Fibroblast of upper back skin (primary cell): ENCODE measurements at regions not wholly inside any gene's neighbourhood (a gene's known extent, or its start where the extent isn't known, plus 50 kb on each side); places are given as distances from the start of the nearest gene placed in this dataset.

Experiments used
- DNase-seq: peaks from one replicate; pipeline ENCODE4 v3.0.0-alpha.2; 2013

GRCh38 chr5:155872629-155873220 lies 454.2 kb upstream of the SGCD start:
- peak; percentile 61 for DNase-seq

GRCh38 chr5:155878991-155879575 lies 447.9 kb upstream of the SGCD start:
- peak; percentile 82 for DNase-seq

- peak; percentile 12 for DNase-seq
These were observed 442.9 kb upstream of the SGCD start for GRCh38 chr5:155884041-155884440.

- DNase-seq, result no peak
These were observed 441.8 kb upstream of the SGCD start for GRCh38 chr5:155885199-155885598.

- DNase-seq, result no peak
These were observed 440.5 kb upstream of the SGCD start for GRCh38 chr5:155886311-155887031.

GRCh38 chr5:155895484-155895883 lies 431.5 kb upstream of the SGCD start:
- no peak for DNase-seq

- peak; percentile 94 for DNase-seq
These were observed 429.2 kb upstream of the SGCD start for GRCh38 chr5:155897761-155898160.

GRCh38 chr5:155898284-155898683 lies 428.7 kb upstream of the SGCD start:
- DNase-seq, result peak; percentile 80

- DNase-seq, result no peak
These were observed 423.2 kb upstream of the SGCD start for GRCh38 chr5:155903791-155904190.

GRCh38 chr5:155905364-155905763 lies 421.6 kb upstream of the SGCD start:
- peak; percentile 42 for DNase-seq

- DNase-seq, result no peak
These were observed 420.9 kb upstream of the SGCD start for GRCh38 chr5:155906046-155906445.

- no peak for DNase-seq
These were observed 418.4 kb upstream of the SGCD start for GRCh38 chr5:155908543-155908942.

- DNase-seq, result no peak
These were observed 414.7 kb upstream of the SGCD start for GRCh38 chr5:155912291-155912690.

GRCh38 chr5:155914766-155915165 lies 412.2 kb upstream of the SGCD start:
- no peak for DNase-seq

- peak; percentile 77 for DNase-seq
These were observed 411.4 kb upstream of the SGCD start for GRCh38 chr5:155915601-155916000.

GRCh38 chr5:155919126-155919525 lies 407.8 kb upstream of the SGCD start:
- no peak for DNase-seq

- no peak for DNase-seq
These were observed 407.2 kb upstream of the SGCD start for GRCh38 chr5:155919725-155920124.

GRCh38 chr5:155921621-155922020 lies 405.3 kb upstream of the SGCD start:
- peak; percentile 44 for DNase-seq

GRCh38 chr5:155923784-155924183 lies 403.2 kb upstream of the SGCD start:
- DNase-seq, result no peak

- DNase-seq, result peak; percentile 95
These were observed 400.9 kb upstream of the SGCD start for GRCh38 chr5:155926031-155926430.

GRCh38 chr5:155926766-155927165 lies 400.2 kb upstream of the SGCD start:
- peak; percentile 41 for DNase-seq

- DNase-seq, result peak; percentile 66
These were observed 397.9 kb upstream of the SGCD start for GRCh38 chr5:155929112-155929511.

- DNase-seq, result no peak
These were observed 392.0 kb upstream of the SGCD start for GRCh38 chr5:155934964-155935363.

- no peak for DNase-seq
These were observed 391.2 kb upstream of the SGCD start for GRCh38 chr5:155935723-155936122.
